WTC11 (cell line): ENCODE measurements at regions not wholly inside any gene's neighbourhood (a gene's known extent, or its start where the extent isn't known, plus 50 kb on each side); places are given as distances from the start of the nearest gene placed in this dataset.
A peak's percentile ranks its signal among the peaks of the same experiment; 100 is the strongest.

Experiments
- ATAC-seq: fragments of 200-7000 bp; cut with Tn5 transposase; 2 replicates; pipeline ENCODE4 v1.10.0; 2021; ENCODE audit warnings: mild to moderate bottlenecking, moderate library complexity
- CTCF ChIA-PET: fragments of 300-600 bp; sonication (Branson Sonifier 250); formaldehyde crosslinking; loops from one replicate; lab custom pipeline; 2021; ENCODE audit warnings: antibody characterized with exemption; lab: Charles Lee
- POLR2A ChIA-PET: fragments of 350-600 bp; sonication (Branson Sonifier 250); formaldehyde crosslinking; loops from one replicate; lab custom pipeline; 2021; ENCODE audit warnings: antibody characterized with exemption; lab: Charles Lee
- DNase-seq: peaks from one replicate; pipeline ENCODE4 v3.0.0; 2021; ENCODE audit warnings: low spot score
- H3K27ac Mint-ChIP-seq: 2 replicates; pipeline ENCODE4 v1.8.0; 2021; ENCODE audit warnings: mixed read lengths
- H3K27me3 Mint-ChIP-seq: 2 replicates; pipeline ENCODE4 v1.8.0; 2021; ENCODE audit warnings: low read depth, mild to moderate bottlenecking, moderate library complexity, mixed read lengths
- H3K36me3 Mint-ChIP-seq: 2 replicates; pipeline ENCODE4 v1.8.0; 2021; ENCODE audit warnings: mixed read lengths
- H3K4me1 Mint-ChIP-seq: 2 replicates; pipeline ENCODE4 v1.8.0; 2022; ENCODE audit warnings: mixed read lengths
- H3K4me3 Mint-ChIP-seq: 2 replicates; pipeline ENCODE4 v1.8.0; 2021; ENCODE audit warnings: mild to moderate bottlenecking, moderate library complexity, mixed read lengths
- H3K9me3 Mint-ChIP-seq: 2 replicates; pipeline ENCODE4 v1.8.0; 2021; ENCODE audit warnings: mixed read lengths
- AR ChIP-seq: fragments of 250-450 bp; sonication (Bioruptor Pico); IDR thresholded peaks from 2 replicates; pipeline ENCODE4 v1.9.0; 2021; ENCODE audit warnings: mild to moderate bottlenecking
- ARID4B ChIP-seq: sonication (generic); formaldehyde crosslinking; IDR thresholded peaks from 2 replicates; pipeline ENCODE4 v1.8.0; 2023; ENCODE audit warnings: missing genetic modification reagents, mild to moderate bottlenecking, borderline replicate concordance
- ATF2 ChIP-seq: sonication (generic); formaldehyde crosslinking; IDR thresholded peaks from 2 replicates; pipeline ENCODE4 v1.8.1; 2022; ENCODE audit warnings: low read depth, missing genetic modification reagents, borderline replicate concordance
- CBFB ChIP-seq: sonication (generic); formaldehyde crosslinking; IDR thresholded peaks from 2 replicates; pipeline ENCODE4 v1.8.1; 2022; ENCODE audit warnings: mild to moderate bottlenecking, low read depth, missing genetic modification reagents
- E2F5 ChIP-seq: sonication (generic); formaldehyde crosslinking; IDR thresholded peaks from 2 replicates; pipeline ENCODE4 v1.8.1; 2022; ENCODE audit warnings: mild to moderate bottlenecking, moderate library complexity, missing genetic modification reagents
- GRHL2 ChIP-seq: fragments of 250-450 bp; sonication (Bioruptor Pico); IDR thresholded peaks from 2 replicates; pipeline ENCODE4 v1.8.0; 2022; ENCODE audit warnings: mild to moderate bottlenecking, moderate library complexity; ENCODE audit not compliant: insufficient replicate concordance, severe bottlenecking
- JUN ChIP-seq: sonication (generic); formaldehyde crosslinking; IDR thresholded peaks from 2 replicates; pipeline ENCODE4 v1.8.0; 2023; ENCODE audit warnings: mild to moderate bottlenecking, missing genetic modification reagents
- KAT7 ChIP-seq: sonication (generic); formaldehyde crosslinking; IDR thresholded peaks from 2 replicates; pipeline ENCODE4 v1.8.1; 2023; ENCODE audit warnings: missing genetic modification reagents, mild to moderate bottlenecking, borderline replicate concordance
- NFATC4 ChIP-seq: fragments of 250-450 bp; sonication (Bioruptor Pico); IDR thresholded peaks from 2 replicates; pipeline ENCODE4 v1.9.0; 2021; ENCODE audit warnings: mild to moderate bottlenecking
- NR3C1 ChIP-seq: sonication (generic); formaldehyde crosslinking; conservative IDR thresholded peaks from 2 replicates; pipeline ENCODE4 v1.8.1; 2023; ENCODE audit warnings: low read depth, mild to moderate bottlenecking, missing genetic modification reagents
- SOX15 ChIP-seq: fragments of 250-450 bp; sonication (Bioruptor Pico); IDR thresholded peaks from 2 replicates; pipeline ENCODE4 v1.9.0; 2021; ENCODE audit warnings: mild to moderate bottlenecking
- TP53 ChIP-seq: sonication (generic); formaldehyde crosslinking; IDR thresholded peaks from 2 replicates; pipeline ENCODE4 v1.8.1; 2023; ENCODE audit warnings: mild to moderate bottlenecking, missing genetic modification reagents
- ZBTB43 ChIP-seq: sonication (generic); formaldehyde crosslinking; IDR thresholded peaks from 2 replicates; pipeline ENCODE4 v1.8.1; 2023; ENCODE audit warnings: mild to moderate bottlenecking, missing genetic modification reagents
- ZNF219 ChIP-seq: sonication (generic); formaldehyde crosslinking; IDR thresholded peaks from 2 replicates; pipeline ENCODE4 v1.8.0; 2023; ENCODE audit warnings: missing genetic modification reagents, mild to moderate bottlenecking, borderline replicate concordance
- ZNF416 ChIP-seq: fragments of 250-450 bp; sonication (Bioruptor Pico); IDR thresholded peaks from 2 replicates; pipeline ENCODE4 v1.9.0; 2021; ENCODE audit warnings: mild to moderate bottlenecking, inconsistent platforms
- ZNF671 ChIP-seq: fragments of 250-450 bp; sonication (Bioruptor Pico); IDR thresholded peaks from 2 replicates; pipeline ENCODE4 v1.8.0; 2021; ENCODE audit warnings: mild to moderate bottlenecking
- TF ChIP-seq, protein P1 (sequence below): sonication (generic); formaldehyde crosslinking; IDR thresholded peaks from 2 replicates; pipeline ENCODE4 v1.8.0; 2023; ENCODE audit warnings: mild to moderate bottlenecking, missing genetic modification reagents
- TF ChIP-seq, protein P2 (sequence below): fragments of 250-450 bp; sonication (Bioruptor Pico); IDR thresholded peaks from 2 replicates; pipeline ENCODE4 v1.9.0; 2021; ENCODE audit warnings: mild to moderate bottlenecking
- TF ChIP-seq, protein P3 (sequence below): sonication (generic); formaldehyde crosslinking; IDR thresholded peaks from 2 replicates; pipeline ENCODE4 v1.8.0; 2022; ENCODE audit warnings: mild to moderate bottlenecking, missing genetic modification reagents

- POLR2A ChIA-PET = no interaction called here
- ATAC-seq = peak; percentile 87
- peak; percentile 15 for DNase-seq
- Mint-ChIP-seq H3K4me1 (peaks cover 29% of the 10 kb centered on the region), H3K27ac (no peak overlapping the region; the same call in 1 of the 2 replicates), H3K36me3 (peaks cover 47% of the 10 kb centered on the region), H3K4me3 (no peak overlapping the region), H3K9me3 (peaks cover 63% of the 10 kb centered on the region), H3K27me3 (no peaks in the 10 kb centered on the region; the same call in 1 of the 2 replicates)
- TF ChIP-seq ZBTB43 (no peak), TP53 (CRISPR knock-in tag) (no peak), ZNF416 (CRISPR knock-in tag) (no peak), ZNF219 (CRISPR knock-in tag) (no peak), AR (no peak), CBFB (no peak), GRHL2 (no peak), ATF2 (no peak), JUN (CRISPR knock-in tag) (no peak), SOX15 (CRISPR knock-in tag) (no peak), KAT7 (CRISPR knock-in tag) (no peak), NR3C1 (CRISPR knock-in tag) (no peak), ARID4B (CRISPR knock-in tag) (no peak), NFATC4 (CRISPR knock-in tag) (no peak), ZNF671 (CRISPR knock-in tag) (no peak), E2F5 (CRISPR knock-in tag) (no peak)
- TF ChIP-seq, protein P1, sequence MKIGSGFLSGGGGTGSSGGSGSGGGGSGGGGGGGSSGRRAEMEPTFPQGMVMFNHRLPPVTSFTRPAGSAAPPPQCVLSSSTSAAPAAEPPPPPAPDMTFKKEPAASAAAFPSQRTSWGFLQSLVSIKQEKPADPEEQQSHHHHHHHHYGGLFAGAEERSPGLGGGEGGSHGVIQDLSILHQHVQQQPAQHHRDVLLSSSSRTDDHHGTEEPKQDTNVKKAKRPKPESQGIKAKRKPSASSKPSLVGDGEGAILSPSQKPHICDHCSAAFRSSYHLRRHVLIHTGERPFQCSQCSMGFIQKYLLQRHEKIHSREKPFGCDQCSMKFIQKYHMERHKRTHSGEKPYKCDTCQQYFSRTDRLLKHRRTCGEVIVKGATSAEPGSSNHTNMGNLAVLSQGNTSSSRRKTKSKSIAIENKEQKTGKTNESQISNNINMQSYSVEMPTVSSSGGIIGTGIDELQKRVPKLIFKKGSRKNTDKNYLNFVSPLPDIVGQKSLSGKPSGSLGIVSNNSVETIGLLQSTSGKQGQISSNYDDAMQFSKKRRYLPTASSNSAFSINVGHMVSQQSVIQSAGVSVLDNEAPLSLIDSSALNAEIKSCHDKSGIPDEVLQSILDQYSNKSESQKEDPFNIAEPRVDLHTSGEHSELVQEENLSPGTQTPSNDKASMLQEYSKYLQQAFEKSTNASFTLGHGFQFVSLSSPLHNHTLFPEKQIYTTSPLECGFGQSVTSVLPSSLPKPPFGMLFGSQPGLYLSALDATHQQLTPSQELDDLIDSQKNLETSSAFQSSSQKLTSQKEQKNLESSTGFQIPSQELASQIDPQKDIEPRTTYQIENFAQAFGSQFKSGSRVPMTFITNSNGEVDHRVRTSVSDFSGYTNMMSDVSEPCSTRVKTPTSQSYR = no peak
- TF ChIP-seq, protein P2, sequence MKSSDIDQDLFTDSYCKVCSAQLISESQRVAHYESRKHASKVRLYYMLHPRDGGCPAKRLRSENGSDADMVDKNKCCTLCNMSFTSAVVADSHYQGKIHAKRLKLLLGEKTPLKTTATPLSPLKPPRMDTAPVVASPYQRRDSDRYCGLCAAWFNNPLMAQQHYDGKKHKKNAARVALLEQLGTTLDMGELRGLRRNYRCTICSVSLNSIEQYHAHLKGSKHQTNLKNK (CRISPR knock-in tag) = no peak
- TF ChIP-seq, protein P3, sequence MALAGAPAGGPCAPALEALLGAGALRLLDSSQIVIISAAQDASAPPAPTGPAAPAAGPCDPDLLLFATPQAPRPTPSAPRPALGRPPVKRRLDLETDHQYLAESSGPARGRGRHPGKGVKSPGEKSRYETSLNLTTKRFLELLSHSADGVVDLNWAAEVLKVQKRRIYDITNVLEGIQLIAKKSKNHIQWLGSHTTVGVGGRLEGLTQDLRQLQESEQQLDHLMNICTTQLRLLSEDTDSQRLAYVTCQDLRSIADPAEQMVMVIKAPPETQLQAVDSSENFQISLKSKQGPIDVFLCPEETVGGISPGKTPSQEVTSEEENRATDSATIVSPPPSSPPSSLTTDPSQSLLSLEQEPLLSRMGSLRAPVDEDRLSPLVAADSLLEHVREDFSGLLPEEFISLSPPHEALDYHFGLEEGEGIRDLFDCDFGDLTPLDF (CRISPR knock-in tag) = no peak
- CTCF ChIA-PET = no interaction called here
Measured at GRCh38 chr3:137866933-137867332, 102.8 kb downstream of the SOX14 start.
